OCI-LY3 (cell line): ENCODE measurements at regions not wholly inside any gene's neighbourhood (a gene's known extent, or its start where the extent isn't known, plus 50 kb on each side); places are given as distances from the start of the nearest gene placed in this dataset.
A peak's percentile ranks its signal among the peaks of the same experiment; 100 is the strongest.

Experiments used
- H2AFZ ChIP-seq: fragments of 200-600, 300-600 bp; shearing (Covaris generic); 2 replicates; pipeline ENCODE4 v1.6.0; 2014; ENCODE audit warnings: antibody characterized with exemption, low read depth, low read length
- H3K27ac ChIP-seq: fragments of 200-600, 300-600 bp; sonication (generic); 2 replicates; pipeline ENCODE4 v1.5.1; 2014; ENCODE audit warnings: mild to moderate bottlenecking, low read length, moderate library complexity, mixed read lengths
- H3K27me3 ChIP-seq: fragments of 200-600, 300-600 bp; sonication (generic); 2 replicates; pipeline ENCODE4 v1.6.1; 2014; ENCODE audit warnings: low read depth, low read length, mixed read lengths
- H3K36me3 ChIP-seq: fragments of 200-600, 300-600 bp; sonication (generic); replicated peaks from 2 replicates; pipeline ENCODE3; 2014; ENCODE audit warnings: low read depth, low read length, mixed read lengths
- H3K4me1 ChIP-seq: fragments of 300-600, 200-600 bp; sonication (generic); 2 replicates; pipeline ENCODE4 v1.6.1; 2014; ENCODE audit warnings: low read length, mixed read lengths
- H3K4me2 ChIP-seq: fragments of 200-600, 300-600 bp; sonication (generic); 2 replicates; pipeline ENCODE4 v1.6.1; 2014; ENCODE audit warnings: low read length, mixed read lengths
- H3K4me3 ChIP-seq: fragments of 300-600, 200-600 bp; sonication (generic); 2 replicates; pipeline ENCODE4 v1.5.1; 2014; ENCODE audit warnings: antibody characterized with exemption, mild to moderate bottlenecking, low read length, moderate library complexity
- H3K79me2 ChIP-seq: fragments of 300-600, 200-600 bp; shearing (Covaris generic); 2 replicates; pipeline ENCODE4 v1.6.1; 2014; ENCODE audit warnings: mild to moderate bottlenecking, low read length, mixed read lengths
- H3K9ac ChIP-seq: fragments of 300-600, 200-600 bp; shearing (Covaris generic); 2 replicates; pipeline ENCODE4 v1.6.0; 2014; ENCODE audit warnings: mild to moderate bottlenecking, low read length, moderate library complexity
- H3K9me3 ChIP-seq: fragments of 200-600, 300-600 bp; shearing (Covaris generic); 2 replicates; pipeline ENCODE4 v1.6.1; 2014; ENCODE audit warnings: low read length, mixed read lengths; ENCODE audit not compliant: insufficient read depth
- H4K20me1 ChIP-seq: fragments of 200-600, 300-600 bp; sonication (generic); 2 replicates; pipeline ENCODE4 v1.6.1; 2016; ENCODE audit warnings: low read length, mixed read lengths; ENCODE audit not compliant: insufficient read depth
- EZH2phosphoT487 ChIP-seq: fragments of 200-600 bp; shearing (Covaris generic); IDR thresholded peaks from 2 replicates; pipeline ENCODE4 v1.6.1; 2018; ENCODE audit warnings: antibody characterized with exemption, mixed run types, low read depth
- TF ChIP-seq, protein P1 (sequence below): fragments of 200-600, 300-600 bp; sonication (generic); IDR thresholded peaks from 2 replicates; pipeline ENCODE4 v1.5.1; 2014; ENCODE audit warnings: antibody characterized with exemption, low read length, low read depth

DNA sequence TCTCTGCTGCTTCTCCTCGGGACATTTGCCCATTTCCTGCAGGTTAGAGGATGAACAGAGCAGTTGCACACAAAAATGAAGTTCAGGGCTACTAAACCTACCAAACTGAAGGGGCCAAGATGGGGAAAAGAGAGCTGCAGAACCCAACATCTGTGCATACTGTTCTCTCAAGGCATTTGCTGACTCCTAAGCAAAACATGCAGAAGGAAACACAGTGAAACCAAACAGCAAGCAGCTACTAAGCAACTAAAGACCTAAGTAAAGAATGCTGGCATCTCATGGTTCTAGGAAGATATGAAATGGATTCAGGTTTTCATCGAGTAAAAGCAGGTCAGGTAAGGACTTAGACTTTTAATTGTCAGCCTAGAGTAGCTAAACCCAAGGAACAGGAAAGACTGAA lies 111.9 kb upstream of the SYT4 start:
- Histone ChIP-seq H2AFZ (no peak overlapping the region), H3K9me3 (no peaks in the 10 kb centered on the region), H3K9ac (no peak overlapping the region), H3K27ac (no peak overlapping the region), H3K27me3 (no peaks in the 10 kb centered on the region), H4K20me1 (no peaks in the 10 kb centered on the region), H3K79me2 (no peaks in the 10 kb centered on the region), H3K4me1 (peaks cover 13% of the 10 kb centered on the region), H3K4me3 (no peak overlapping the region), H3K36me3 (no peaks in the 10 kb centered on the region), H3K4me2 (no peak overlapping the region)
- TF ChIP-seq, protein P1, sequence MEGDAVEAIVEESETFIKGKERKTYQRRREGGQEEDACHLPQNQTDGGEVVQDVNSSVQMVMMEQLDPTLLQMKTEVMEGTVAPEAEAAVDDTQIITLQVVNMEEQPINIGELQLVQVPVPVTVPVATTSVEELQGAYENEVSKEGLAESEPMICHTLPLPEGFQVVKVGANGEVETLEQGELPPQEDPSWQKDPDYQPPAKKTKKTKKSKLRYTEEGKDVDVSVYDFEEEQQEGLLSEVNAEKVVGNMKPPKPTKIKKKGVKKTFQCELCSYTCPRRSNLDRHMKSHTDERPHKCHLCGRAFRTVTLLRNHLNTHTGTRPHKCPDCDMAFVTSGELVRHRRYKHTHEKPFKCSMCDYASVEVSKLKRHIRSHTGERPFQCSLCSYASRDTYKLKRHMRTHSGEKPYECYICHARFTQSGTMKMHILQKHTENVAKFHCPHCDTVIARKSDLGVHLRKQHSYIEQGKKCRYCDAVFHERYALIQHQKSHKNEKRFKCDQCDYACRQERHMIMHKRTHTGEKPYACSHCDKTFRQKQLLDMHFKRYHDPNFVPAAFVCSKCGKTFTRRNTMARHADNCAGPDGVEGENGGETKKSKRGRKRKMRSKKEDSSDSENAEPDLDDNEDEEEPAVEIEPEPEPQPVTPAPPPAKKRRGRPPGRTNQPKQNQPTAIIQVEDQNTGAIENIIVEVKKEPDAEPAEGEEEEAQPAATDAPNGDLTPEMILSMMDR = no peak

DNA sequence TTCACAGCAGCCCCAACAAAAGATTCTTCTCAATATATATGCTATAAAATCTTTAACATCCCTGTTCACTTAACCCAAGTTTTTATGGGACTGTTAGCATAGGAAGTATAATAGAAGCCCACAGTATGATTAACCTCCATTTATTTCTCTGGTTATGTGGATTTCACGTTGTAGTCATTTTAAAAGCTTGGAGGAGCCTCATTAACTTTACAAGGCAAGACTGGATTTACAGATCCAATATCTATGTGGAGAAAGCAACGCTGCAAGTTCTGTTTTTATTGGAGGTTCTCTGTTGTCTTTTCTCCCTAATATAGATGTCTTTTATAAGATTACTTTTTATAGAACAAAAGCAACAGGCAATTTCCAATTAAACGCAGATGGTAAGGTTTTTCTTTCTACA lies 114.9 kb upstream of the SYT4 start:
- Histone ChIP-seq H4K20me1 (no peaks in the 10 kb centered on the region), H3K4me1 (peaks cover 19% of the 10 kb centered on the region), H3K27ac (no peak overlapping the region), H3K27me3 (no peaks in the 10 kb centered on the region), H3K36me3 (no peaks in the 10 kb centered on the region), H3K9me3 (no peaks in the 10 kb centered on the region), H3K4me2 (no peak overlapping the region), H2AFZ (no peak overlapping the region), H3K4me3 (no peak overlapping the region), H3K9ac (no peak overlapping the region), H3K79me2 (no peaks in the 10 kb centered on the region)
- TF ChIP-seq EZH2phosphoT487 = no peak
- TF ChIP-seq, protein P1 = no peak

DNA sequence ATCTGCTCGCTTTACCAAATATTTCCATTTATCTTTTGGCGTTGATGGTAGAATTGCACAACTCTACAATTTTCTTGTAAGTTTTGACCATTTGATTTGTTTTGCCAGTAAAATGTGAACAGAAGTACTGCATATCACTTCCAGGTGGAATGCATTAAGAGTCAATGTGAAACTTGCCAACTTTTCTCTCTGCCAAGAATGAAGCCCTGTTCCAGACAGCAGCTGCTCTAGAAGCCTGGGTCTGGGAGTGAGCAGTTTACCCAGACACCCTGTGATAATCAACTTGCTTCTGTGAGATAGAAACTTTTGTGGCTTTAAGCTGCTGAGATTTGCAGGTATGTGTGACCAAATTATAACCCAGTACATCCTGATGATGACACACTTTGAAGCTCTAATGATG lies 115.9 kb upstream of the SYT4 start:
- no peak overlapping the region for H2AFZ ChIP-seq
- no peaks in the 10 kb centered on the region for H3K27me3 ChIP-seq
- no peaks in the 10 kb centered on the region for H3K9me3 ChIP-seq
- no peak overlapping the region for H3K4me2 ChIP-seq
- H3K27ac ChIP-seq = no peak overlapping the region
- H3K79me2 ChIP-seq = no peaks in the 10 kb centered on the region
- H4K20me1 ChIP-seq = no peaks in the 10 kb centered on the region
- H3K36me3 ChIP-seq = no peaks in the 10 kb centered on the region
- TF ChIP-seq, protein P1 = no peak
- TF ChIP-seq EZH2phosphoT487 = no peak
- no peak overlapping the region for H3K4me3 ChIP-seq
- H3K4me1 ChIP-seq = peaks cover 19% of the 10 kb centered on the region
- no peak overlapping the region for H3K9ac ChIP-seq

DNA sequence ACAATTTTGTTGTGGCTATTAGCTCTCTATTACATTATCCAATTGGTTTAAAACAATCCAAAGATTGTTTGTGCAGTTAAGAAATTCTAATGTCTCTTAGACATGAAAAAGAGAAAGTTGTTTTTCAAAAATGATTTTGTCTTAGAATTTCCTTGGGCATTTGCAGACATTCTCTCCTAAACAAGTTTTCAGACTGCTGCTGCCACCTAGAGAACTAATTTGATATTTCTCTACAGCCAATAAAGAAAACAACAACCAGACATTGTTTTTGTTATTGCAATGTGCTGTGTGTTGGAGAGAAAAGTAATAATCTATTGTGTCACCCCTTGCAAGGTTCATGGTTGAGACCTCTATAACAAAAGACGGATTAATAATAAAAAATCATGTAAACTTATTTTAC lies 119.0 kb upstream of the SYT4 start:
- no peak for TF ChIP-seq EZH2phosphoT487
- TF ChIP-seq, protein P1 = peak; percentile 95
- no peaks in the 10 kb centered on the region for H3K36me3 ChIP-seq
- peaks cover 19% of the 10 kb centered on the region for H3K4me1 ChIP-seq
- H3K9ac ChIP-seq = no peak overlapping the region
- no peak overlapping the region for H3K27ac ChIP-seq
- H3K4me3 ChIP-seq = 0 out of 2 replicates have a peak overlapping the region, but pooled peaks have one; percentile 2
- 0 out of 2 replicates have a peak overlapping the region, but pooled peaks have one; percentile 13 for H2AFZ ChIP-seq
- no peaks in the 10 kb centered on the region for H3K79me2 ChIP-seq
- no peaks in the 10 kb centered on the region for H3K9me3 ChIP-seq
- no peaks in the 10 kb centered on the region for H4K20me1 ChIP-seq
- H3K4me2 ChIP-seq = peak overlapping the region; percentile 30
- H3K27me3 ChIP-seq = no peaks in the 10 kb centered on the region
